ENCODE measurements at regions not wholly inside any gene's neighbourhood (a gene's known extent, or its start where the extent isn't known, plus 50 kb on each side); places are given as distances from the start of the nearest gene placed in this dataset.
"Not testable (repeated sequence)": the region's sequence is repeated elsewhere in the genome, so short reads cannot be mapped to it uniquely, and the experiment has no call there.

- DNase-seq (ENCODE audit: low spot score): no peak
These were observed 1225.3 kb upstream of the CHAC2 start for GRCh38 chr2:52542297-52542696.

- peak; percentile 9 for DNase-seq (ENCODE audit: low spot score)
These were observed 1228.3 kb upstream of the CHAC2 start for GRCh38 chr2:52539026-52539970.

DNA sequence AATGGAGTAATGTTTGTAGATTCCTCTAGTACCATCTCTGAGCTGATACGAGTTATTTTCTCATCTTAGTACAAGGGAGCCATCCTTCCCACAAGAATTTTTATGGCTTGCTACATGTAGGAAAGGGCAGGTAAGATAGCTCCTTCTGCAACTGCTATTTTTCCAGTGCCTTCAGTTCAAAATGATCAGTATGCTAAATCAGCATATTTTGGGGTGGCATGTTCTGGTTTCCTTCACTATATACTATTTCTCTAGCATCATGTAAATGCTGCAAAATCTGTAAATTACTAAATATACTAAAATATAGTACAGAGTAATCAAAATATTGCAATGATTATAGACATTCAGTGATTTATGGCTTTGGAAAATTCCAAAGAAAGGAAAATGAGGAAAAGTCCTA, 1230.0 kb upstream of the CHAC2 start:
- DNase-seq (ENCODE audit: low spot score): no peak

GRCh38 chr2:52536929-52537460, 1230.6 kb upstream of the CHAC2 start:
- no peak for DNase-seq (ENCODE audit: low spot score)

DNA sequence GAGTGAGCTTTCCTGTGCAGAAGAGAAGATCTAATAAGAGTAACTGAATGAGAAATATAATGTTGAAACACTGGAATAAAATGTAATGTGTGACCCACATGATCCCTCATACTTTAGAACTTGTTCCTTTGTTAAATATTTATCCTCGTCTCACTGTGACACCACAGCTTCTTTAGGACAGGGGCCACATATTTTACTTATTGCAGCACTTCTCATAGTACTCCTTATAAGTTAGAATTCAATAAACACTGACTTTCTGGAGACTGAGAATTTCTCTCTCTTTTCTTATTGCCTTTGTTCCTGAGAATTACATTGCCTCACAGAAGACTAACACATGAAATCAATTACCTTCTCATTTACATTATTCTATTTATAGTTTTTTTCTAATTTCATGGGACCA, 1234.6 kb upstream of the CHAC2 start:
- no peak for DNase-seq (ENCODE audit: low spot score)

DNA sequence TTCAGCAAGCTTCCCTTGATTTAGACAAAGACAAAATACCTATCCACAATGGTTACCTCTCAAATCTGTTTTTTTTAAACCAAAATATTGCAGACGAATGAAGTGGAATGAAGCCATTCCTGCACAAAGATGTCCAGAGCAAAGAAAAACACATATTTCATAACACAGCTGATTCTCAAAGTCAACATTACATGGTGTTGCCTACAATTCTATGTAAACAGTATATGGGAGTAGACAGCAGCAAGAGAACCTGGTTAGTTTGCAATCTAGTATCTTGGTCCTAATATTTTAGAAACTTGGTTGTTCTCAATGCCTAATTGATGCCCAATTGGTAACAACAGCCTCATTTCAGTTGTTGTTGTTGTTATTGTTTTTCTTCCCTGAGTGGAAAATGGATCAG, 1240.9 kb upstream of the CHAC2 start:
- DNase-seq (ENCODE audit: low spot score): no peak

DNA sequence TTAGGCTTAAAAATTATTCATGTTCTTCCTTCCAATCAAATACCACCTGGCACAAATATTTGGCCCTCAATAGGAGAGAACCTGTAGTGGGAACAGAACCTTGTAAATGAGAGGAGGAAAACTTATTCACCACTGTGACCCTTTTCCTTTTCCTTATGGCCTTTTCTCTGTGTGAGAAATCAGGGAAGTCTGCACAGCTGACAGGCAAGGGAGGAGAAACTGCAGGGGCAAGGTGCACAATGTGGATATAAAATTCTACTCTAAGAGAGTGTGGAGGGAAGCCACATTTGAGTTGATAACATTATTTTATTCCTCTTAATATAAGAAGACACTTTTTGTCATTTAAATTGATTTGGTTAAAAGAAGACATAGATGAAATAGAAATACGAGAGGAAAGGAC, 1247.0 kb upstream of the CHAC2 start:
- no peak for DNase-seq (ENCODE audit: low spot score)

DNA sequence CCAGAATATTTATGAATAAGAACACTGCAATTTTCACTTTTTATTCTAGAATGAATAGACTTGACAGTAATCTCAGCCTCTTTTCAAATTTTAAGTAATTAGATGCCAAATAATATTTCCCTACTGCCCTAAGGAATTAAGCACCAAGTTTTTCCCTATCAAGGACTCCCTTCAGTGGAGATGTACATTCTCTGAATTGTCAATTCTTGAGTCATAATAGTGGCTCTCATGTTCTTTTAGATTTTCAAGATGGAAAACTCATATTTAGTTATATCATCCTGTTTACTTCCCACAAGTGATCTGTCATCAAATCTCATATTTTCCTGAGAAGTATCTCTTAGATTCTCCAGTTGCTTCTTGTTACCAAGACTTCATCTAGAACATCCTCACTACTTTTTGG, 1248.9 kb upstream of the CHAC2 start:
- no peak for DNase-seq (ENCODE audit: low spot score)

GRCh38 chr2:52512760-52513159, 1254.8 kb upstream of the CHAC2 start:
- DNase-seq (ENCODE audit: low spot score): no peak

- no peak for DNase-seq (ENCODE audit: low spot score)
These were observed 1257.2 kb upstream of the CHAC2 start for GRCh38 chr2:52510432-52510831.

DNA sequence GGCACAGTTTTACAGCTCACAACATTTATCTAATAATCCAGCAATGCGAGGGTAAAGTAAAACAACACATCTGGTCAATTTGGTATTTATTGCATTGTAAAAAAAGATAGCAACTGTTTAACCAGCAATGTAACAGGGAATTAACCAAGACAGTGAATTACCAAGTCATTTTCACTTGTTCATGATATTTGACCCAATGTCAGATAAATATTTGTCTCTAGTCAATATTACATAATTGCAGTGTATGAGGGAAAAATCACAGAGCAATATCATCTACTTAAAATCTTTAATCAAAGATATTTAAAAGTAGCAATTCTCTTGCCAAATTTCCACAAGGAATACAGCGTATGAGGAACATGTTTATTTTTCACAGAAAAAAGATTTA, 1265.1 kb upstream of the CHAC2 start:
- DNase-seq (ENCODE audit: low spot score): no peak

DNA sequence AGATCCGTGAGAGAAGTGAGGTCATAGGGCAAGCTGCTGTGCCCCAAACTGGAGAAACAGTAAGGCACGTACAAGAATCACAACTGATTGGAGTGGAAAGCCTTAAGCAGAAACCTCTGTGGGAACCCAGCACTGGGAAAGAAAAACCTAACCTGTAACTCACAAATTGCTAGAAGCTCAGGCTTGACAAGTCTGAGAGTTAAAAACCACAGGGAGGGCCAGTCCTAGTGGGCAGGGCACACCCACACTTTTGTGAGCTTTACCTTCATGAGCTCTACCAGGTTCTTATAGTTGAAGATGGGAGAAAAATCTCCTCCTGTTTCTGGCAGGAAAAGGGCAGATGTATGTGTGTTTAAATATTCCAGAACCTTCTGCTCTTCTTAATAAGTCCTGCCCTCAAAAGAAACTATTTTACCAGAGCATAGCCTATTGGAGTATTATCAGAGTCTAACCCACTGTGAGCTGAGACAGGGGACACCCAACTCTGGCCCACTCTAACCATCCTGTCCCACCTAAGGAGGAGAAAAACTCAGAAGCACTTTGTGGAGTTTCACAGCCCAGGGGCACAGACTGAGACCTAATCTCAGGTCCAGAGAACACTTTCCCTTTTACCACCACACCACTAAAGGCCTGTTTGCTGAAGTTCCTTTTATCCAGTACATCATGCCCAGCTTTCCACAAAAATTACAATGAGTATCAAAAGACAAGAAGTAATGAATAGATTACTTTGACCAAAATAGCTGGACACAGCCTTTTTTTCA, 1265.7 kb upstream of the CHAC2 start:
- no peak for DNase-seq (ENCODE audit: low spot score)

DNA sequence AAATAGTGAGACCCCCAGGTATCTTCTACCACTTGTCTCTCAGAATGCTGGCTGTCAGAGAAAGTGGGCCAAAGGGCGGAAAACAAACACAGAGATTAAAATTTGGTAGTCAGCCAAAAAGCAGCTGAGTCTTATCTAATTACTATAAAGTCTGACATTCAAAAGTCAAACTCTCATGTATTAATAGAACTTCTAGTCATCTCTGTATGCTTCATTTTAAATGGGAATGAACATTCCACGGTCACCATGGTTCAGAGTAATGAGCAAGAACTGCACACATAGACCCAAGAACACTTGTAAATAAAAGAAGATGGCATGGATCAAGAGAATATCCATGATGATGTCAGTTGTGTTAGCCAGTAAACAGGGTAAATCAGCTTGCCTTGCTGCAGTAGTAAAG, 1267.0 kb upstream of the CHAC2 start:
- no peak for DNase-seq (ENCODE audit: low spot score)

DNA sequence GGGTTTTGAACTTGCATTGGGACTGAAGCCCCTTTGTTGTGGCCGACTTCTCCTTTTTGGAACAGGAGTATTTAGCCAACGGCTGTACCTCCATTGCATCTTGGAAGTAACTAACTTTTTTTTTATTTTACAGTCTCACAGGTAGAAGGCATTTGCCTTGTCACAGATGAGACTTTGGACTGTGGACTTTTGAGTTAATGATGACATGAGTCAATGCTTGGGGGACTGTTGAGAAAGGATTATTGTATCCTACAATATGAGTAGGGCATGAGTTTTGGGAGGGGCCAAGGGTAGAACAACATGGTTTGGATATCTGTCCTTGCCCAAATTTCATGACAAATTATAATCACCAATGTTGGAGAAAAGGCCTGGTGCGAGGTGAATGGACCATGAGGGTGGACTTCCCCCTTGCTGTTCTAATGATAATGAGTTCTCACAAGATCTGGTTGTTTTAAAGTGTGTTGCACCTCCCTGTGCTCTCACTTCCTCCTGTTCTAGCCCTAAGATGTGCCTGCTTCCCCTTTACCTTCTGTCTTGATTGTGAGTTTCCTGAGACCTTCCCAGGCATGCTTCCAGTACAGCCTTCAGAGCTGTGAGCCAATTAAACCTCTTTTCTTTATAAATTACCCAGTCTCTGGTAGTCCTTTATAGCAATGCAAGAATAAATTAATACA, 1269.4 kb upstream of the CHAC2 start:
- DNase-seq (ENCODE audit: low spot score): no peak

DNA sequence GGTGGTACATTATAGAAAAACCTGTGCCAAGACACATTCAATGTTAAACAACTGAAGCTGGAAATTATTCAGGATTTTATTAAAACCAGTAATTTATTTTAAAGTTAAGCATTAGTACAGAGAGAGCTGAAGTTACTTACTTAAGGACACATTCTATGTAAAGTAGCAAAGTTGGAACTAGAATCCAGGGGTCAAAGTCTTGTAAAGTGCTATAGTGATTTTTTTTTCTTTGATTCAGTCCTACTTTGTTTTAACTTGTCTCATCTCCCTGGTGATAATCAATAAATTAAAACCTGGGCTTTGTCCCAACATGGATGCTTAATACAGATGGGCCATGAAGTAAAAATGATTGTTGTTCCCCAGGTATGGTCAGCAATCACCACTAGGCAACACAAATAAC, 1271.8 kb upstream of the CHAC2 start:
- DNase-seq (ENCODE audit: low spot score): no peak

GRCh38 chr2:52477166-52477565, 1290.4 kb upstream of the CHAC2 start:
- no peak for DNase-seq (ENCODE audit: low spot score)

DNA sequence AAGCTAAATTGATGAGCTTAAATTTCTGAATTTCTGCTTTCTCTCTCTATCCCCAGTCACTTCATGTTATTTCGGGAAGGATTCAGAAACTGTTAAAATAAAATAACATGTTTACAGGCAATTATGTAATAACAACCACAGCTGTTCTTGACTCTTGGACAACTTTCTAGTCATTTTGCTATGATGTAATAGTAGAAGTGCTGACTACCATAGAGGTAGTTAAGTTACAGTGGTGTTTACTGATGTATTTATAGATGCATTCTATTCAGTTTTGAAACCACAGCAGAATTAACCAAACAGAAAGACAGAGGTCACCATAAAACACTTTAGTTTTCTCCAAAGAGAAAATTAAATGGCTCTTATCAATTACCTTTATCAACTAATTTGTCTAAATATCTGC, 1292.0 kb upstream of the CHAC2 start:
- no peak for DNase-seq (ENCODE audit: low spot score)

- DNase-seq (ENCODE audit: low spot score): no peak
These were observed 1293.5 kb upstream of the CHAC2 start for GRCh38 chr2:52474091-52474490.

- DNase-seq (ENCODE audit: low spot score): no peak
These were observed 1294.1 kb upstream of the CHAC2 start for GRCh38 chr2:52473526-52473925.

DNA sequence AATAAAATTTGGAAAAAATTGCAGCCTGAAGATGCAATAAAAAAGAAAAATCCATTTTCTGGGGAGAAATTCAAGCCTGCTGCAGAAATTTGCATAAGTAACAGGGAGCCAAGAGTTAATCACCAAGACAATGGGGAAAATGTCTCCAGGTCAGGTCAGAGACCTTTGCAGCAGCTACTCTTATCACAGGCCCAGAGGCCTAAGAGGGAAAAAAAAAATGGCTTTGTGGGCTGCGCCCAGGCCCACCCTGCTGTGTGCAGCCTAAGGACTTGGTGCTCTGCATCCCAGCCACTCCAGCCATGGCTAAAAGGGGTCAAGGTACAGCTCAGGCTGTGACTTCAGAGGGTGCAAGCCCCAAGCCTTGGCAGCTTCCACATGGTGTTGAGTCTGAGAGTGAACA, 1297.1 kb upstream of the CHAC2 start:
- DNase-seq (ENCODE audit: low spot score): not testable (repeated sequence)

DNA sequence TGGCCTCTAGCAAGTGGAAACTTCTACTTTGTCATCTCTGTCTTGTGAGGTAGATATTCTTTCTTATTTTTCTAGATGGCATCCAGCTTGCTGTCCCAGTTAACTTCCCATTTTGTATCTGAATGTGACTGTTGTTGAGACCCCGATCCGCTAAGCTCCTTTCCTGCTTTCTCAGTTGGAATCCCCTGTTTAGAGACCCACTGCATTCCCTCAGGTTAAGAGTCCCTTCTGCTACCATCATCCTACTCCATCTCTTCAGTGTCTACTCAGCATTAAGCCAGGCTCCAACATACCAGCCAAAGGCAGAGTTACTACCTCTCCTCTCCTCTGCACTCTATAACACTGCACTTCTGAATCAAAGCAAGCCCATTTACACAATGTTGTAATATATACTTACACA, 1300.4 kb upstream of the CHAC2 start:
- no peak for DNase-seq (ENCODE audit: low spot score)

- DNase-seq (ENCODE audit: low spot score): no peak
These were observed 1302.3 kb upstream of the CHAC2 start for GRCh38 chr2:52465287-52465686.

DNA sequence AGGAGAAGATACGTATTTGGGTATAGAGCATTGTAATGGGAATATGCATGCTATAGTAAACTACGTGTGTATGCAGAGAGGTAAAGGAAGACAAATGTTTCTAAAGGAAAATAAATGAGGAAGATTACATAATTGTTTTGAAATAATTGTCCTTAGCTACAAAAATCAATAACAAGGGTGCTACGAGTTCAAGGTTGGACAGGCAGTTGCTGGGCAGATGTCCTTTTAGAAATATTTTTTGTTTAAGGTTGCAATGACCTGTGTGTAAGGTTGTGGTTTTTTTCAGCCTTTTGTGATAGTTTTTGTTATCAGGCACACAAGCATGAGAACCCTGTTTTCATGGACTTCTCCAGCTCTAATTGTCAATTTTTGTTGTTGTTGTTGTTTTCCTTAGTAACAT, 1304.1 kb upstream of the CHAC2 start:
- no peak for DNase-seq (ENCODE audit: low spot score)
